H1 (cell line): ENCODE measurements at regions not wholly inside any gene's neighbourhood (a gene's known extent, or its start where the extent isn't known, plus 50 kb on each side); places are given as distances from the start of the nearest gene placed in this dataset.

ENCODE experiments used
- CTCF ChIA-PET: fragments of 300-600 bp; sonication (Branson Sonifier 250); formaldehyde crosslinking; loops from one replicate; lab custom pipeline; 2021; ENCODE audit not compliant: partially characterized antibody; lab: Charles Lee
- POLR2A ChIA-PET: fragments of 300-600 bp; sonication (Branson Sonifier 250); formaldehyde crosslinking; loops from one replicate; lab custom pipeline; 2021; ENCODE audit warnings: inconsistent platforms; ENCODE audit not compliant: partially characterized antibody; lab: Charles Lee
- DNase-seq, 2 experiments: peaks; one replicate each; pipeline versions ENCODE4 v3.0.0 to v3.0.0-alpha.2; 2010 to 2022; ENCODE audit warnings: low spot score in 2 of 2, low read depth in 1 of 2, mixed read lengths in 1 of 2
- FAIRE-seq: peaks from 2 replicates; lab custom pipeline; 2011; peaks lifted over from hg19 to GRCh38; lab: Jason Lieb, UNC
- H2AFZ ChIP-seq: 2 replicates; pipeline ENCODE4 v1.8.1; 2012; ENCODE audit warnings: low read length, inconsistent platforms
- H2AK5ac ChIP-seq: 2 replicates; pipeline ENCODE4 v1.6.1; 2013; ENCODE audit warnings: low read depth, low read length
- H2BK120ac ChIP-seq: replicated peaks from 2 replicates; pipeline ENCODE3; 2013; ENCODE audit warnings: low read depth, low read length, inconsistent platforms
- H2BK12ac ChIP-seq: 2 replicates; pipeline ENCODE4 v1.6.1; 2013; ENCODE audit warnings: low read depth, low read length
- H2BK15ac ChIP-seq: 2 replicates; pipeline ENCODE4 v1.6.1; 2013; ENCODE audit warnings: low read length
- H2BK20ac ChIP-seq: 2 replicates; pipeline ENCODE4 v1.6.1; 2013; ENCODE audit warnings: low read length
- H2BK5ac ChIP-seq: 2 replicates; pipeline ENCODE4 v1.6.1; 2013; ENCODE audit warnings: low read depth, low read length
- H3K14ac ChIP-seq: 2 replicates; pipeline ENCODE4 v1.6.1; 2013; ENCODE audit warnings: inconsistent platforms; ENCODE audit not compliant: insufficient read length
- H3K18ac ChIP-seq: 2 replicates; pipeline ENCODE4 v1.6.1; 2013; ENCODE audit warnings: low read length; ENCODE audit errors: extremely low read depth
- H3K23ac ChIP-seq: 2 replicates; pipeline ENCODE4 v1.6.1; 2013; ENCODE audit warnings: inconsistent platforms; ENCODE audit not compliant: insufficient read length
- H3K23me2 ChIP-seq: 2 replicates; pipeline ENCODE4 v1.6.1; 2013; ENCODE audit warnings: low read depth, low read length
- H3K27ac ChIP-seq: 2 replicates; pipeline ENCODE4 v1.6.1; 2011; ENCODE audit warnings: low read depth, low read length, inconsistent platforms
- H3K27me3 ChIP-seq, 4 experiments: replicated peaks in 1 of 4; 1 replicate in 1 of 4; 2 replicates in 3 of 4; pipeline versions ENCODE4 v1.6.1 to v1.8.1; 2011 to 2013; ENCODE audit warnings: low read length in 3 of 4, mild to moderate bottlenecking in 3 of 4, inconsistent platforms in 2 of 4, mixed read lengths in 2 of 4, moderate library complexity in 1 of 4; ENCODE audit not compliant: control insufficient read depth in 3 of 4, insufficient read depth in 3 of 4; ENCODE audit errors: extremely low read depth in 1 of 4
- H3K36me3 ChIP-seq, 4 experiments: 2 replicates each; pipeline versions ENCODE4 v1.6.1 to v1.8.1; 2011 to 2013; ENCODE audit warnings: mild to moderate bottlenecking in 4 of 4, low read length in 3 of 4, moderate library complexity in 2 of 4, control low read depth in 1 of 4, inconsistent platforms in 1 of 4; ENCODE audit not compliant: insufficient read depth in 4 of 4, control insufficient read depth in 2 of 4
- H3K4ac ChIP-seq: replicated peaks from 2 replicates; pipeline ENCODE3; 2013; ENCODE audit warnings: low read length, low read depth, mixed read lengths, inconsistent platforms; ENCODE audit not compliant: insufficient read length
- H3K4me1 ChIP-seq, 4 experiments: replicated peaks in 1 of 4; 1 replicate in 1 of 4; 2 replicates in 3 of 4; pipeline versions ENCODE4 v1.6.1 to v1.8.1; 2011 to 2013; ENCODE audit warnings: low read length in 3 of 4, inconsistent platforms in 2 of 4, mixed read lengths in 1 of 4; ENCODE audit not compliant: insufficient read depth in 4 of 4, control insufficient read depth in 3 of 4
- H3K4me2 ChIP-seq, 2 experiments: 2 replicates each; pipeline versions ENCODE4 v1.6.1 to v1.8.1; 2011 to 2013; ENCODE audit warnings: low read depth in 2 of 2, low read length in 2 of 2, control low read depth in 1 of 2, inconsistent platforms in 1 of 2, mild to moderate bottlenecking in 1 of 2; ENCODE audit not compliant: insufficient read depth in 1 of 2
- H3K4me3 ChIP-seq, 4 experiments: fragments of 200-600, 300-600 bp in 1 of 4; sonication (generic), shearing (Covaris generic), sonication (Bioruptor Twin) in 1 of 4; 2 replicates each; pipeline versions ENCODE4 v1.5.1 to v1.8.1; 2011 to 2016; ENCODE audit warnings: low read length in 4 of 4, low read depth in 3 of 4, control low read depth in 2 of 4, inconsistent platforms in 2 of 4, mild to moderate bottlenecking in 2 of 4, mixed read lengths in 1 of 4, moderate library complexity in 1 of 4; ENCODE audit not compliant: insufficient read depth in 2 of 4; ENCODE audit errors: extremely low read depth in 1 of 4
- H3K56ac ChIP-seq: replicated peaks from 2 replicates; pipeline ENCODE3; 2013; ENCODE audit warnings: low read depth, mild to moderate bottlenecking, mixed read lengths, low read length, inconsistent platforms; ENCODE audit not compliant: insufficient read length
- H3K79me1 ChIP-seq: 2 replicates; pipeline ENCODE4 v1.6.1; 2013; ENCODE audit warnings: low read depth, low read length, control low read depth
- H3K79me2 ChIP-seq, 2 experiments: 2 replicates each; pipeline versions ENCODE4 v1.6.1 to v1.8.1; 2012 to 2013; ENCODE audit warnings: low read length in 2 of 2, mild to moderate bottlenecking in 2 of 2, inconsistent platforms in 1 of 2; ENCODE audit not compliant: insufficient read depth in 2 of 2, control insufficient read depth in 1 of 2
- H3K9ac ChIP-seq, 4 experiments: replicated peaks in 1 of 4; 1 replicate in 1 of 4; 2 replicates in 3 of 4; pipeline versions ENCODE4 v1.6.1 to v1.8.1; 2011 to 2013; ENCODE audit warnings: low read depth in 3 of 4, low read length in 3 of 4, control low read depth in 2 of 4, mild to moderate bottlenecking in 2 of 4, moderate library complexity in 2 of 4, inconsistent platforms in 1 of 4; ENCODE audit errors: extremely low read depth in 1 of 4
- H3K9me3 ChIP-seq, 2 experiments: 2 replicates each; pipeline versions ENCODE4 v1.6.1 to v1.8.1; 2012 to 2013; ENCODE audit warnings: mild to moderate bottlenecking in 2 of 2, moderate library complexity in 2 of 2, control low read depth in 1 of 2, inconsistent platforms in 1 of 2, low read depth in 1 of 2, low read length in 1 of 2, mixed read lengths in 1 of 2; ENCODE audit not compliant: insufficient read depth in 2 of 2
- H4K20me1 ChIP-seq, 2 experiments: replicated peaks in 1 of 2; 2 replicates each; pipeline versions ENCODE3 to v1.8.1; 2011 to 2013; ENCODE audit warnings: inconsistent platforms in 2 of 2, low read length in 2 of 2, mild to moderate bottlenecking in 1 of 2; ENCODE audit not compliant: insufficient read depth in 2 of 2, control insufficient read depth in 1 of 2
- H4K5ac ChIP-seq: 2 replicates; pipeline ENCODE4 v1.6.1; 2013; ENCODE audit warnings: low read length, low read depth, mixed read lengths, inconsistent platforms; ENCODE audit not compliant: insufficient read length
- H4K8ac ChIP-seq: 2 replicates; pipeline ENCODE4 v1.8.0; 2013; ENCODE audit warnings: mild to moderate bottlenecking, moderate library complexity, low read length, inconsistent platforms; ENCODE audit not compliant: insufficient read depth; ENCODE audit errors: extremely low read depth
- H4K91ac ChIP-seq: replicated peaks from 2 replicates; pipeline ENCODE3; 2013; ENCODE audit warnings: low read length, mixed read lengths, inconsistent platforms; ENCODE audit not compliant: insufficient read length
- GTF2F1 ChIP-seq: IDR thresholded peaks from 2 replicates; pipeline ENCODE4 v1.6.1; 2012; ENCODE audit warnings: low read depth, low read length, improper control_type of control experiment, borderline replicate concordance
- POLR2AphosphoS5 ChIP-seq: IDR thresholded peaks from 2 replicates; pipeline ENCODE4 v1.6.1; 2011; ENCODE audit warnings: low read depth, low read length
- RAD21 ChIP-seq, 2 experiments: IDR thresholded peaks in 1 of 2; conservative IDR thresholded peaks in 1 of 2; 2 replicates each; pipeline ENCODE4 v1.6.1; 2011; ENCODE audit warnings: low read depth in 2 of 2, low read length in 2 of 2, improper control_type of control experiment in 1 of 2, inconsistent platforms in 1 of 2, mild to moderate bottlenecking in 1 of 2, moderate library complexity in 1 of 2
- WGBS, 2 experiments: shearing (Covaris generic) in 1 of 2; methylation state at CpG; one replicate each; pipeline versions ENCODE4 v1.1.6 to v1.1.7; 2013 to 2015; ENCODE audit warnings: low lambda C conversion rate in 2 of 2, mixed read lengths in 2 of 2, inconsistent platforms in 1 of 2, low coverage in 1 of 2, missing lambda C conversion rate in 1 of 2; ENCODE audit not compliant: insufficient replicate concordance in 2 of 2, insufficient coverage in 1 of 2, insufficient read length in 1 of 2; ENCODE audit errors: extremely low coverage in 1 of 2, missing lambda C conversion rate in 1 of 2; 5-methylcytosine and 5-hydroxymethylcytosine counted together
- TF ChIP-seq, protein P1 (sequence below): IDR thresholded peaks from 2 replicates; pipeline ENCODE4 v1.6.1; 2011; ENCODE audit warnings: low read length, improper control_type of control experiment

DNA sequence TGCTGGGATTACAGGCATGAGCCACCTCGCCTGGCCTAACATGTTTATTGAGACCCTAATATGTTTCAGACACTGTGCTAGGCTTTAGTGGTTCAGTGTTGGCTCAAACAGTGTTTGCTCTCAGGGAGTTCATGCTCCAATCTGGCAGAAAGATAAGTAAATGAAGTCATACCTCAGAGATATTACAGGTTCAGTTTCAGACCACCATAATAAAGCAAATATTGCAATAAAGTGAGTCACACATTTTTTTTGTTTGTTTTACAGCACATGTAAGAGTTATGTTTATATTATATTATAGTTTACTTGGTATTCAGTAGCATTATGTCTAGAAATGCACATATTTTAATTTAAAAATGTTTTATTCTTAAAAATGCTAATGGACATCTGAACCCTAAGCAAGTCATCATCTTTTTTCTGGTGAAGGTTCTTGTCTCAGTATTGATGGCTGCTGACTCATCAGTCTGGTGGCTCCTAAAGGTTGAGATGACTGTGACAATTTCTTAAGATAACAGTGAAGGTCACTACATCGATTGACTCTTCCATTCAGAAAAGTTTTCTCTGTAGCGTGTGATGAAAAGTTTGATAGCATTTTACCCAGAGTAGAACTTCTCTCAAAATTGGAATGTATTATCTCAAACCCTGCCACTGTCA, 243.0 kb upstream of the ANO5 start:
- Histone ChIP-seq H3K4me2 (no peak overlapping the region), H2BK15ac (no peak overlapping the region), H2BK120ac (no peak overlapping the region), H3K4me1 (no peaks in the 10 kb centered on the region), H3K27me3 (no peaks in the 10 kb centered on the region), H2BK12ac (no peak overlapping the region), H4K91ac (no peak overlapping the region), H3K4ac (no peak overlapping the region), H4K20me1 (no peaks in the 10 kb centered on the region), H3K14ac (no peak overlapping the region), H3K18ac (no peak overlapping the region), H4K8ac (no peak overlapping the region), H3K23me2 (no peaks in the 10 kb centered on the region), H3K79me1 (no peaks in the 10 kb centered on the region), H3K79me2 (no peaks in the 10 kb centered on the region), H2BK20ac (no peak overlapping the region), H3K36me3 (no peaks in the 10 kb centered on the region), H3K27ac (no peak overlapping the region), H3K9ac (no peak overlapping the region), H2AFZ (no peak overlapping the region), H4K5ac (no peak overlapping the region), H2BK5ac (no peak overlapping the region), H3K56ac (no peak overlapping the region), H3K4me3 (no peak overlapping the region), H2AK5ac (no peak overlapping the region), H3K23ac (no peak overlapping the region), H3K9me3 (no peaks in the 10 kb centered on the region)
- 95% methylated on average over 3 of the region's 3 CpGs; no CpG with 5 or more reads in 1 of the 2 experiments for WGBS, 2 experiments
- no peak for FAIRE-seq
- no peak for DNase-seq
- TF ChIP-seq, protein P1, sequence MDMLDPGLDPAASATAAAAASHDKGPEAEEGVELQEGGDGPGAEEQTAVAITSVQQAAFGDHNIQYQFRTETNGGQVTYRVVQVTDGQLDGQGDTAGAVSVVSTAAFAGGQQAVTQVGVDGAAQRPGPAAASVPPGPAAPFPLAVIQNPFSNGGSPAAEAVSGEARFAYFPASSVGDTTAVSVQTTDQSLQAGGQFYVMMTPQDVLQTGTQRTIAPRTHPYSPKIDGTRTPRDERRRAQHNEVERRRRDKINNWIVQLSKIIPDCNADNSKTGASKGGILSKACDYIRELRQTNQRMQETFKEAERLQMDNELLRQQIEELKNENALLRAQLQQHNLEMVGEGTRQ = no peak
- no peak for TF ChIP-seq RAD21 (IDR thresholded peaks at IDR 0.05 in 1 of 2, conservative IDR thresholded peaks at IDR 0.05 in 1 of 2; ENCODE audit: low read depth in 2 of 2, low read length in 2 of 2)
- no peak for TF ChIP-seq POLR2AphosphoS5
- no peak for TF ChIP-seq GTF2F1
- ChIA-PET CTCF (interaction anchor here (1.1 kb wide), 1 partner anchor 102 kb away, joined by 4 read pairs; no protein-coding TSS in a partner anchor), POLR2A (no interaction called here)
